H9 (cell line): ENCODE measurements at regions not wholly inside any gene's neighbourhood (a gene's known extent, or its start where the extent isn't known, plus 50 kb on each side); places are given as distances from the start of the nearest gene placed in this dataset.

Source experiments
- DNase-seq: peaks from one replicate; pipeline ENCODE4 v3.0.0-alpha.2; 2017
- H2AFZ ChIP-seq: one replicate; pipeline ENCODE4 v1.6.1; 2013; ENCODE audit warnings: mild to moderate bottlenecking, low read length, control low read depth, moderate library complexity
- H2AK5ac ChIP-seq: 2 replicates; pipeline ENCODE4 v1.6.1; 2013; ENCODE audit warnings: low read length, control low read depth, mixed read lengths; ENCODE audit not compliant: insufficient read length
- H2BK120ac ChIP-seq: one replicate; pipeline ENCODE4 v1.6.1; 2013; ENCODE audit warnings: low read depth, mild to moderate bottlenecking, low read length, control low read depth, inconsistent platforms; ENCODE audit not compliant: poor library complexity, severe bottlenecking
- H2BK12ac ChIP-seq: 2 replicates; pipeline ENCODE4 v1.6.1; 2013; ENCODE audit warnings: low read length, control low read depth, mixed read lengths, low read depth; ENCODE audit not compliant: insufficient read length
- H2BK15ac ChIP-seq: 2 replicates; pipeline ENCODE4 v1.6.1; 2013; ENCODE audit warnings: low read depth, low read length, control low read depth
- H2BK20ac ChIP-seq: one replicate; pipeline ENCODE4 v1.6.1; 2013; ENCODE audit warnings: low read depth, mild to moderate bottlenecking, low read length, control low read depth, inconsistent platforms; ENCODE audit not compliant: poor library complexity, severe bottlenecking
- H2BK5ac ChIP-seq: 2 replicates; pipeline ENCODE4 v1.6.1; 2013; ENCODE audit warnings: low read length, control low read depth, mixed read lengths; ENCODE audit not compliant: insufficient read length
- H3K14ac ChIP-seq: 2 replicates; pipeline ENCODE4 v1.6.1; 2013; ENCODE audit warnings: low read length, control low read depth; ENCODE audit not compliant: insufficient read depth
- H3K18ac ChIP-seq: 2 replicates; pipeline ENCODE4 v1.6.1; 2013; ENCODE audit warnings: low read depth, mild to moderate bottlenecking, mixed read lengths, low read length, control low read depth; ENCODE audit not compliant: insufficient read length
- H3K23ac ChIP-seq: 2 replicates; pipeline ENCODE4 v1.6.1; 2013; ENCODE audit warnings: low read length, control low read depth, mixed read lengths, low read depth; ENCODE audit not compliant: insufficient read length
- H3K23me2 ChIP-seq: 2 replicates; pipeline ENCODE4 v1.6.1; 2013; ENCODE audit warnings: low read depth, mild to moderate bottlenecking, mixed read lengths, low read length, control low read depth; ENCODE audit not compliant: insufficient read length, poor library complexity, severe bottlenecking
- H3K27ac ChIP-seq: 2 replicates; pipeline ENCODE4 v1.5.1; 2013; ENCODE audit warnings: low read length, control low read depth, mixed read lengths, low read depth; ENCODE audit not compliant: insufficient read length
- H3K27me3 ChIP-seq: 2 replicates; pipeline ENCODE4 v1.6.1; 2013; ENCODE audit warnings: low read length, control low read depth, inconsistent platforms; ENCODE audit not compliant: insufficient read depth
- H3K4ac ChIP-seq: 2 replicates; pipeline ENCODE4 v1.6.1; 2013; ENCODE audit warnings: low read depth, mild to moderate bottlenecking, control low read depth, inconsistent platforms, low read length, moderate library complexity
- H3K4me1 ChIP-seq: 2 replicates; pipeline ENCODE4 v1.6.1; 2013; ENCODE audit warnings: low read length, control low read depth, inconsistent platforms; ENCODE audit not compliant: insufficient read depth
- H3K4me2 ChIP-seq: 2 replicates; pipeline ENCODE4 v1.6.1; 2013; ENCODE audit warnings: low read length, control low read depth, mixed read lengths; ENCODE audit not compliant: insufficient read length, insufficient read depth
- H3K56ac ChIP-seq: 2 replicates; pipeline ENCODE4 v1.6.1; 2013; ENCODE audit warnings: low read depth, mild to moderate bottlenecking, mixed read lengths, low read length, control low read depth; ENCODE audit not compliant: insufficient read length
- H3K79me1 ChIP-seq: 2 replicates; pipeline ENCODE4 v1.6.1; 2013; ENCODE audit warnings: low read depth, mild to moderate bottlenecking, moderate library complexity, low read length, control low read depth, inconsistent platforms; ENCODE audit not compliant: insufficient read depth, poor library complexity, severe bottlenecking
- H3K79me2 ChIP-seq: 2 replicates; pipeline ENCODE4 v1.6.1; 2013; ENCODE audit warnings: low read length, control low read depth, inconsistent platforms; ENCODE audit not compliant: insufficient read depth
- H3K9ac ChIP-seq: 2 replicates; pipeline ENCODE4 v1.6.1; 2013; ENCODE audit warnings: low read length, control low read depth, mixed read lengths; ENCODE audit not compliant: insufficient read length; ENCODE audit errors: extremely low read depth
- H3K9me3 ChIP-seq: one replicate; pipeline ENCODE4 v1.6.1; 2013; ENCODE audit warnings: low read depth, low read length, inconsistent platforms; ENCODE audit not compliant: control insufficient read depth
- H3T11ph ChIP-seq: one replicate; pipeline ENCODE4 v1.6.1; 2013; ENCODE audit warnings: mild to moderate bottlenecking, low read length, control low read depth, inconsistent platforms
- H4K20me1 ChIP-seq: one replicate; pipeline ENCODE4 v1.6.1; 2013; ENCODE audit not compliant: control insufficient read depth, insufficient read length, insufficient read depth
- H4K5ac ChIP-seq: 2 replicates; pipeline ENCODE4 v1.6.1; 2013; ENCODE audit warnings: low read depth, mild to moderate bottlenecking, mixed read lengths, low read length, control low read depth; ENCODE audit not compliant: insufficient read length
- H4K8ac ChIP-seq: replicated peaks from 2 replicates; pipeline ENCODE4 v1.6.1; 2013; ENCODE audit warnings: low read length, control low read depth, mixed read lengths, low read depth; ENCODE audit not compliant: insufficient read length
- H4K91ac ChIP-seq: 2 replicates; pipeline ENCODE4 v1.6.1; 2013; ENCODE audit warnings: low read depth, mild to moderate bottlenecking, moderate library complexity, mixed read lengths, low read length, control low read depth; ENCODE audit not compliant: insufficient read length
- H3K27ac Mint-ChIP-seq, 3 experiments: 2 replicates in 2 of 3; 3 replicates in 1 of 3; pipeline ENCODE4 v1.8.0; 2020 to 2021; ENCODE audit warnings: mixed read lengths in 3 of 3, mild to moderate bottlenecking in 1 of 3, moderate library complexity in 1 of 3
- H3K27me3 Mint-ChIP-seq: 2 replicates; pipeline ENCODE4 v1.8.0; 2021; ENCODE audit warnings: low read depth, mild to moderate bottlenecking, moderate library complexity, mixed read lengths
- H3K36me3 Mint-ChIP-seq, 3 experiments: 2 replicates in 2 of 3; 3 replicates in 1 of 3; pipeline ENCODE4 v1.8.0; 2020 to 2021; ENCODE audit warnings: low read depth in 3 of 3, mixed read lengths in 3 of 3; ENCODE audit not compliant: insufficient read depth in 1 of 3
- H3K4me1 Mint-ChIP-seq, 2 experiments: 2 replicates each; pipeline ENCODE4 v1.8.0; 2020; ENCODE audit warnings: mixed read lengths in 2 of 2
- H3K4me3 Mint-ChIP-seq, 2 experiments: 2 replicates in 1 of 2; 3 replicates in 1 of 2; pipeline ENCODE4 v1.8.0; 2020 to 2021; ENCODE audit warnings: mild to moderate bottlenecking in 2 of 2, mixed read lengths in 2 of 2, moderate library complexity in 1 of 2
- H3K9me3 Mint-ChIP-seq, 2 experiments: 2 replicates in 1 of 2; 3 replicates in 1 of 2; pipeline ENCODE4 v1.8.0; 2020; ENCODE audit warnings: mild to moderate bottlenecking in 2 of 2, mixed read lengths in 2 of 2, moderate library complexity in 1 of 2
- CTCF ChIP-seq: fragments of 200-600 bp; sonication (generic); conservative IDR thresholded peaks from 3 replicates; pipeline ENCODE4 v1.8.0; 2021; ENCODE audit warnings: antibody characterized with exemption, mild to moderate bottlenecking
- WGBS: extraction: QIAGEN DNeasy Blood & Tissue Kit; methylation state at CpG from one replicate; pipeline ENCODE4 v1.1.7; 2013; ENCODE audit warnings: missing lambda C conversion rate, low lambda C conversion rate, mixed read lengths; ENCODE audit not compliant: insufficient read length; ENCODE audit errors: extremely low coverage; 5-methylcytosine and 5-hydroxymethylcytosine counted together

DNA sequence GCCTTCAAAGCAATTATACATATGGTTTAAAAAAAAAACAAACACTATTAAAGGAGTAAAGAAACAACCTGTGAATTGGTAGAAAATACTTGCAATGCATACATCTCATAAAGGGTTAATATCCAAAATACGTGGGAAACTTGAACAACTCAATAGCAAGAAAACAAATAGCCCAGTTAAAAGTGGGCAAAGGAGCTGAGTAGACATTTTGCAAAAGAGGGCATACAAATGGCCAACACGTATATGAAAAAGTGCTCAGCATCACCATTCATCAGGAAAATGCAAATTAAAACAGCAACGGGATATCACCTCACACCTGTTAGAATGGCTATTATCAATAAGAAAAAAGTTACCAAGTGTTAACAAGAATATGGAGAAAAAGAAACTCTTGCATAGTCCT lies 298.3 kb upstream of the RBMS1 start:
- WGBS, result no CpG with 5 or more reads among the region's 3 CpGs

More for the DNA sequence above, 298.3 kb upstream of the RBMS1 start:
- H4K91ac ChIP-seq, result no peak overlapping the region
- H3K36me3 Mint-ChIP-seq, result peaks cover under 1 to 2% (median 1%) of the 10 kb centered on the region in 3 experiments; a peak in 3 of 7 replicates
- no peak overlapping the region for H3K27ac ChIP-seq
- H3K18ac ChIP-seq, result no peak overlapping the region
- no peaks in the 10 kb centered on the region for H3K27me3 Mint-ChIP-seq
- no peaks in the 10 kb centered on the region for H3K4me1 ChIP-seq
- H3T11ph ChIP-seq, result no peak overlapping the region
- no peak for TF ChIP-seq CTCF
- no peak overlapping the region for H3K4me2 ChIP-seq
- H2BK20ac ChIP-seq, result no peak overlapping the region
- H4K8ac ChIP-seq, result no peak overlapping the region
- no peak overlapping the region for H3K14ac ChIP-seq
- H2BK12ac ChIP-seq, result no peak overlapping the region
- no peak overlapping the region; a peak in 1 of 7 replicates for H3K27ac Mint-ChIP-seq
- H3K79me1 ChIP-seq, result no peaks in the 10 kb centered on the region
- DNase-seq, result no peak
- no peaks in the 10 kb centered on the region for H4K20me1 ChIP-seq
- H3K23me2 ChIP-seq, result no peaks in the 10 kb centered on the region
- no peak overlapping the region for H4K5ac ChIP-seq
- no peaks in the 10 kb centered on the region for H3K79me2 ChIP-seq
- no peak overlapping the region for H3K56ac ChIP-seq
- no peaks in the 10 kb centered on the region for H3K9me3 ChIP-seq
- no peak overlapping the region for H3K9ac ChIP-seq
- no peak overlapping the region for H3K4me3 Mint-ChIP-seq
- no peak overlapping the region for H2BK15ac ChIP-seq
- peaks cover 7 to 8% of the 10 kb centered on the region in 2 experiments for H3K4me1 Mint-ChIP-seq
- no peak overlapping the region for H2BK120ac ChIP-seq
- H3K4ac ChIP-seq, result no peak overlapping the region
- H3K27me3 ChIP-seq, result no peaks in the 10 kb centered on the region
- peaks cover 2 to 6% of the 10 kb centered on the region in 2 experiments; a peak in 4 of 5 replicates for H3K9me3 Mint-ChIP-seq
- no peak overlapping the region for H2BK5ac ChIP-seq
- no peak overlapping the region for H2AFZ ChIP-seq
- H2AK5ac ChIP-seq, result no peak overlapping the region
- H3K23ac ChIP-seq, result no peak overlapping the region
